OCI-LY1 (cell line): ENCODE measurements at regions not wholly inside any gene's neighbourhood (a gene's known extent, or its start where the extent isn't known, plus 50 kb on each side); places are given as distances from the start of the nearest gene placed in this dataset.

Experiments used
- CTCF ChIP-seq: fragments of 200-600 bp; sonication (generic), shearing (Covaris generic); IDR thresholded peaks from 2 replicates; pipeline ENCODE4 v1.5.1; 2017; ENCODE audit warnings: mild to moderate bottlenecking, antibody characterized with exemption, low read length, moderate library complexity, mixed read lengths
- EZH2 ChIP-seq: fragments of 200-600 bp; sonication (generic), shearing (Covaris generic); IDR thresholded peaks from 2 replicates; pipeline ENCODE4 v1.8.0; 2017; ENCODE audit warnings: borderline replicate concordance, mixed run types, mild to moderate bottlenecking, antibody characterized with exemption, low read length, moderate library complexity, mixed read lengths

DNA sequence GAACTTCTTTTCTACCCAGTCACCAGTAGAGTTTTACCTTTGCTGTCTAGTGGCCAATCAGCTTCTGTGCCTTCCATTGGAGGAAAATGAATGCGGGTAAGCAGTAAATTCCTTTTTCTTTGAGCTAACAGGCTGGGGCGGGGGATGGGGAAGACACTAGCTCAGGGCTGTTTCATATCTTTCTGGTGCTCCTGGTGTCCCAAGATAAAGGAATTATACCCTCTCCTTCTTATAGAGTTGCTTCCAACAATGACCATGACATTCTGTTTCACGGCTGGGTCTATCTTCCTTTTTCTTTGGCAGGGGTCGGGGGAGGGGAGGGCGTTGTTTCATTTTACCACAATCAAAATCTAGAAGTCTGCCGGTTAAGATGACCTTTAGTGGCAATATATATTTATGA lies 51.2 kb upstream of the RPS23 start:
- no peak for TF ChIP-seq EZH2
- no peak for TF ChIP-seq CTCF
